Caco-2 (cell line): ENCODE measurements at regions not wholly inside any gene's neighbourhood (a gene's known extent, or its start where the extent isn't known, plus 50 kb on each side); places are given as distances from the start of the nearest gene placed in this dataset.

ENCODE experiments used
- BruUV-seq: library from RNA; stranded (reverse); fragments of 400-500 nt; replicated peaks from 2 replicates; lab custom pipeline; 2021; lab: Mats Ljungman, UMichigan
- CTCF ChIA-PET: fragments of 300-600 bp; sonication (Branson Sonifier 250); formaldehyde crosslinking; loops from one replicate; lab custom pipeline; 2022; ENCODE audit warnings: antibody characterized with exemption; lab: Charles Lee
- POLR2A ChIA-PET: fragments of 300-600 bp; sonication (Branson Sonifier 250); formaldehyde crosslinking; loops from one replicate; lab custom pipeline; 2022; ENCODE audit warnings: antibody characterized with exemption; lab: Charles Lee
- DNase-seq, 2 experiments: peaks; one replicate each; pipeline versions ENCODE4 v3.0.0 to v3.0.0-alpha.2; 2020 to 2022
- H3K27me3 ChIP-seq: replicated peaks from 2 replicates; pipeline ENCODE4 v1.6.0; 2011; ENCODE audit warnings: low read length; ENCODE audit not compliant: control insufficient read depth, insufficient read depth
- H3K36me3 ChIP-seq: 2 replicates; pipeline ENCODE4 v1.5.1; 2011; ENCODE audit warnings: low read length; ENCODE audit not compliant: control insufficient read depth, insufficient read depth
- H3K4me1 ChIP-seq: fragments of 250-450 bp; sonication (Bioruptor Pico); 2 replicates; pipeline ENCODE4 v1.5.1; 2020; ENCODE audit warnings: mild to moderate bottlenecking
- H3K4me3 ChIP-seq: 2 replicates; pipeline ENCODE4 v1.5.1; 2011; ENCODE audit warnings: low read depth, mild to moderate bottlenecking, control low read depth, low read length
- H3K9me3 ChIP-seq: fragments of 250-450 bp; sonication (Bioruptor Pico); 2 replicates; pipeline ENCODE4 v1.5.1; 2020; ENCODE audit warnings: mild to moderate bottlenecking, moderate library complexity
- H3K27ac Mint-ChIP-seq: one replicate; pipeline ENCODE4 v1.8.0; 2022; ENCODE audit warnings: mixed read lengths; ENCODE audit not compliant: unreplicated experiment
- H3K27me3 Mint-ChIP-seq: one replicate; pipeline ENCODE4 v1.8.0; 2022; ENCODE audit warnings: mixed read lengths; ENCODE audit not compliant: insufficient read depth, unreplicated experiment
- H3K36me3 Mint-ChIP-seq: one replicate; pipeline ENCODE4 v1.8.0; 2022; ENCODE audit warnings: mild to moderate bottlenecking, mixed read lengths; ENCODE audit not compliant: insufficient read depth, unreplicated experiment
- H3K4me1 Mint-ChIP-seq: one replicate; pipeline ENCODE4 v1.8.0; 2022; ENCODE audit warnings: low read depth, mixed read lengths; ENCODE audit not compliant: unreplicated experiment
- H3K4me3 Mint-ChIP-seq: one replicate; pipeline ENCODE4 v1.8.0; 2022; ENCODE audit warnings: mild to moderate bottlenecking, moderate library complexity, mixed read lengths; ENCODE audit not compliant: unreplicated experiment
- H3K9me3 Mint-ChIP-seq: one replicate; pipeline ENCODE4 v1.8.0; 2022; ENCODE audit warnings: mixed read lengths; ENCODE audit not compliant: unreplicated experiment
- intact Hi-C: fragments of 100-400 bp; cut with micrococcal nuclease; formaldehyde crosslinking; loops from one replicate; pipeline ENCODE4 v1.10.0; 2022; ENCODE audit not compliant: unreplicated experiment
- TF ChIP-seq, protein P1 (sequence below), 2 experiments: fragments of 200-600 bp in 1 of 2; IDR thresholded peaks; 1 replicate in 1 of 2; 2 replicates in 1 of 2; pipeline versions ENCODE4 v1.5.1 to v1.8.0; 2011 to 2022; ENCODE audit warnings: antibody characterized with exemption in 1 of 2, control low read depth in 1 of 2, inconsistent platforms in 1 of 2, low read depth in 1 of 2, low read length in 1 of 2, mild to moderate bottlenecking in 1 of 2, moderate library complexity in 1 of 2; ENCODE audit not compliant: insufficient read depth in 1 of 2, severe bottlenecking in 1 of 2, unreplicated experiment in 1 of 2

GRCh38 chr13:59088716-59089115 lies 1075.0 kb downstream of the DIAPH3 start:
- no peak overlapping the region for H3K4me3 ChIP-seq
- H3K36me3 ChIP-seq, result no peaks in the 10 kb centered on the region
- CTCF ChIA-PET, result no interaction called here
- Mint-ChIP-seq H3K27me3 (peaks cover 3% of the 10 kb centered on the region), H3K4me1 (no peaks in the 10 kb centered on the region), H3K36me3 (no peaks in the 10 kb centered on the region), H3K4me3 (no peak overlapping the region), H3K27ac (no peak overlapping the region), H3K9me3 (no peaks in the 10 kb centered on the region)
- no TSS peak for BruUV-seq
- POLR2A ChIA-PET, result no interaction called here
- TF ChIP-seq, protein P1, sequence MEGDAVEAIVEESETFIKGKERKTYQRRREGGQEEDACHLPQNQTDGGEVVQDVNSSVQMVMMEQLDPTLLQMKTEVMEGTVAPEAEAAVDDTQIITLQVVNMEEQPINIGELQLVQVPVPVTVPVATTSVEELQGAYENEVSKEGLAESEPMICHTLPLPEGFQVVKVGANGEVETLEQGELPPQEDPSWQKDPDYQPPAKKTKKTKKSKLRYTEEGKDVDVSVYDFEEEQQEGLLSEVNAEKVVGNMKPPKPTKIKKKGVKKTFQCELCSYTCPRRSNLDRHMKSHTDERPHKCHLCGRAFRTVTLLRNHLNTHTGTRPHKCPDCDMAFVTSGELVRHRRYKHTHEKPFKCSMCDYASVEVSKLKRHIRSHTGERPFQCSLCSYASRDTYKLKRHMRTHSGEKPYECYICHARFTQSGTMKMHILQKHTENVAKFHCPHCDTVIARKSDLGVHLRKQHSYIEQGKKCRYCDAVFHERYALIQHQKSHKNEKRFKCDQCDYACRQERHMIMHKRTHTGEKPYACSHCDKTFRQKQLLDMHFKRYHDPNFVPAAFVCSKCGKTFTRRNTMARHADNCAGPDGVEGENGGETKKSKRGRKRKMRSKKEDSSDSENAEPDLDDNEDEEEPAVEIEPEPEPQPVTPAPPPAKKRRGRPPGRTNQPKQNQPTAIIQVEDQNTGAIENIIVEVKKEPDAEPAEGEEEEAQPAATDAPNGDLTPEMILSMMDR (IDR thresholded peaks at IDR 0.05; ENCODE audit: insufficient read depth in 1 of 2, low read depth in 1 of 2, low read length in 1 of 2, severe bottlenecking in 1 of 2, unreplicated experiment in 1 of 2), result no peak
- no peaks in the 10 kb centered on the region for H3K9me3 ChIP-seq
- intact Hi-C loops, result no loop called here
- no peaks in the 10 kb centered on the region for H3K4me1 ChIP-seq
- no peak for DNase-seq
- H3K27me3 ChIP-seq, result no peaks in the 10 kb centered on the region

DNA sequence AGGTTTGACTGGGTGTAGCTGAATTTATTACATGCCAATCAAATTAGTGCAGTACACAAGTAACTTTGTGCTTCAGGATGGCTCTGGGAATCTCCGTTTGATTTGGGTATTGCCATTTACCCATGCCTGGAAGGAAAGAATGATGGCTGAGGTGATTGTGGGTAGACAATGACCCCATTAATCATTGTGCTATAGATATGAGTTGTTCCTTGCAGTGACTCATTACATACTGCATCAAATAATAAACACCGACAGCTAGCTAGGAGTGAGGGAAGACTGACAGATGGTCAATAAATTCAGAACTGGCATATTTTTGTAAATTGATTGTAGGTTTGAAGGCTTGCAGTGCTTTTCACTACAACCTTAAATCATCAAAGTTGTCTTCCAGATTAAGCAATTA lies 1069.5 kb downstream of the DIAPH3 start:
- Mint-ChIP-seq H3K36me3 (no peaks in the 10 kb centered on the region), H3K4me1 (no peaks in the 10 kb centered on the region), H3K4me3 (no peak overlapping the region), H3K27me3 (peaks cover 6% of the 10 kb centered on the region), H3K27ac (no peak overlapping the region), H3K9me3 (no peaks in the 10 kb centered on the region)
- DNase-seq, result no peak
- intact Hi-C loops, result no loop called here
- Histone ChIP-seq H3K4me1 (no peaks in the 10 kb centered on the region), H3K9me3 (no peaks in the 10 kb centered on the region), H3K27me3 (0 out of 2 replicates have a peak, but pooled peaks cover 1% of the 10 kb centered on the region), H3K4me3 (no peak overlapping the region), H3K36me3 (no peaks in the 10 kb centered on the region)
- CTCF ChIA-PET, result no interaction called here
- POLR2A ChIA-PET, result no interaction called here
- no TSS peak for BruUV-seq
- TF ChIP-seq, protein P1 (IDR thresholded peaks at IDR 0.05; ENCODE audit: insufficient read depth in 1 of 2, low read depth in 1 of 2, low read length in 1 of 2, severe bottlenecking in 1 of 2, unreplicated experiment in 1 of 2), result no peak

GRCh38 chr13:59099182-59099974 lies 1064.3 kb downstream of the DIAPH3 start:
- Histone ChIP-seq H3K27me3 (0 out of 2 replicates have a peak, but pooled peaks cover 1% of the 10 kb centered on the region), H3K36me3 (no peaks in the 10 kb centered on the region), H3K9me3 (no peaks in the 10 kb centered on the region), H3K4me3 (no peak overlapping the region), H3K4me1 (no peaks in the 10 kb centered on the region)
- Mint-ChIP-seq H3K4me1 (no peaks in the 10 kb centered on the region), H3K27me3 (peaks cover 6% of the 10 kb centered on the region), H3K36me3 (no peaks in the 10 kb centered on the region), H3K4me3 (no peak overlapping the region), H3K27ac (no peak overlapping the region), H3K9me3 (no peaks in the 10 kb centered on the region)
- BruUV-seq, result no TSS peak
- POLR2A ChIA-PET, result no interaction called here
- no peak for DNase-seq
- CTCF ChIA-PET, result no interaction called here
- TF ChIP-seq, protein P1 (IDR thresholded peaks at IDR 0.05; ENCODE audit: insufficient read depth in 1 of 2, low read depth in 1 of 2, low read length in 1 of 2, severe bottlenecking in 1 of 2, unreplicated experiment in 1 of 2), result no peak
- intact Hi-C loops, result no loop called here
